B cell (primary cell): ENCODE measurements at regions not wholly inside any gene's neighbourhood (a gene's known extent, or its start where the extent isn't known, plus 50 kb on each side); places are given as distances from the start of the nearest gene placed in this dataset.

Experiments
- ATAC-seq: fragments of 200-7000 bp; cut with Tn5 transposase; one replicate; pipeline ENCODE4 v1.10.0; 2021; ENCODE audit warnings: low read depth, mild to moderate bottlenecking, moderate number of reproducible peaks, moderate library complexity
- CTCF ChIA-PET: fragments of 350-600 bp; sonication (Branson Sonifier 250); formaldehyde crosslinking; loops from one replicate; lab custom pipeline; 2021; ENCODE audit warnings: antibody characterized with exemption, inconsistent platforms; lab: Charles Lee
- POLR2A ChIA-PET: fragments of 350-600 bp; sonication (Branson Sonifier 250); formaldehyde crosslinking; loops from one replicate; lab custom pipeline; 2021; ENCODE audit warnings: antibody characterized with exemption; lab: Charles Lee
- DNase-seq: peaks from one replicate; pipeline ENCODE4 v3.0.0; 2013
- H2AFZ ChIP-seq: 2 replicates; pipeline ENCODE4 v1.6.1; 2012; ENCODE audit warnings: mild to moderate bottlenecking, low read depth, low read length; ENCODE audit not compliant: insufficient read depth, poor library complexity, severe bottlenecking
- H3K27ac ChIP-seq, 2 donors: 1 replicate in 1 of 2; 2 replicates in 1 of 2; pipeline ENCODE4 v1.5.1; 2012 to 2013; ENCODE audit warnings: low read length in 2 of 2, mild to moderate bottlenecking in 2 of 2, moderate library complexity in 1 of 2
- H3K27me3 ChIP-seq, 4 experiments: fragments of 200-600 bp in 1 of 4; sonication (generic) in 1 of 4; replicated peaks in 1 of 4; 1 replicate in 2 of 4; 2 replicates in 2 of 4; pipeline versions ENCODE4 v1.6.1 to v1.7.0; 2013 to 2016; ENCODE audit warnings: low read length in 3 of 4, mild to moderate bottlenecking in 2 of 4, mixed read lengths in 1 of 4, moderate library complexity in 1 of 4; ENCODE audit not compliant: insufficient read depth in 4 of 4, control insufficient read depth in 3 of 4; ENCODE audit errors: control extremely low read depth in 1 of 4
- H3K36me3 ChIP-seq, 2 experiments: replicated peaks in 1 of 2; 1 replicate in 1 of 2; 2 replicates in 1 of 2; pipeline versions ENCODE4 v1.6.1 to v1.7.1; 2013; ENCODE audit warnings: low read length in 1 of 2; ENCODE audit not compliant: insufficient read depth in 2 of 2, control insufficient read depth in 1 of 2; ENCODE audit errors: control extremely low read depth in 1 of 2, extremely low read depth in 1 of 2
- H3K4me1 ChIP-seq, 2 donors: fragments of 200-600 bp in 1 of 2; sonication (generic) in 1 of 2; 1 replicate in 1 of 2; 2 replicates in 1 of 2; pipeline versions ENCODE4 v1.5.1 to v1.6.1; 2013 to 2017; ENCODE audit warnings: low read length in 2 of 2; ENCODE audit not compliant: control insufficient read depth in 2 of 2, insufficient read depth in 2 of 2
- H3K4me2 ChIP-seq: replicated peaks from 2 replicates; pipeline ENCODE3; 2012; ENCODE audit warnings: mild to moderate bottlenecking, low read depth, low read length; ENCODE audit not compliant: poor library complexity, severe bottlenecking
- H3K4me3 ChIP-seq, 5 experiments: fragments of 200-600 bp in 1 of 5; sonication (generic) in 1 of 5; 1 replicate in 3 of 5; 2 replicates in 2 of 5; pipeline versions ENCODE4 v1.5.1 to v1.7.0; 2011 to 2016; ENCODE audit warnings: low read length in 4 of 5, mild to moderate bottlenecking in 4 of 5, low read depth in 2 of 5, control low read depth in 1 of 5, moderate library complexity in 1 of 5; ENCODE audit not compliant: insufficient read depth in 1 of 5; ENCODE audit errors: control extremely low read depth in 1 of 5, extremely low read depth in 1 of 5
- H3K79me2 ChIP-seq: fragments of 200-600 bp; sonication (generic); one replicate; pipeline ENCODE4 v1.6.0; 2016; ENCODE audit warnings: low read length; ENCODE audit not compliant: control insufficient read depth, insufficient read depth
- H3K9ac ChIP-seq: fragments of 200-600 bp; sonication (generic); 2 replicates; pipeline ENCODE4 v1.6.1; 2017; ENCODE audit warnings: mild to moderate bottlenecking, low read length, moderate library complexity
- H3K9me3 ChIP-seq, 3 donors: one replicate each; pipeline versions ENCODE4 v1.6.1 to v1.7.1; 2013; ENCODE audit warnings: low read length in 2 of 3; ENCODE audit not compliant: control insufficient read depth in 2 of 3, insufficient read depth in 1 of 3; ENCODE audit errors: control extremely low read depth in 1 of 3
- H4K20me1 ChIP-seq: 2 replicates; pipeline ENCODE4 v1.6.0; 2012; ENCODE audit warnings: mild to moderate bottlenecking, low read length; ENCODE audit not compliant: insufficient read depth, control insufficient read depth, poor library complexity, severe bottlenecking
- H3K27ac Mint-ChIP-seq: one replicate; pipeline ENCODE4 v1.8.0; 2021; ENCODE audit warnings: mixed read lengths
- H3K27me3 Mint-ChIP-seq: one replicate; pipeline ENCODE4 v1.8.0; 2021; ENCODE audit warnings: mixed read lengths
- H3K4me1 Mint-ChIP-seq: one replicate; pipeline ENCODE4 v1.8.0; 2021; ENCODE audit warnings: mixed read lengths
- H3K4me3 Mint-ChIP-seq: one replicate; pipeline ENCODE4 v1.8.0; 2021; ENCODE audit warnings: mixed read lengths
- H3K9me3 Mint-ChIP-seq: one replicate; pipeline ENCODE4 v1.8.0; 2022; ENCODE audit warnings: mixed read lengths; ENCODE audit not compliant: insufficient read depth
- EZH2 ChIP-seq: IDR thresholded peaks from 2 replicates; pipeline ENCODE4 v1.6.1; 2012; ENCODE audit warnings: borderline replicate concordance, low read depth, mild to moderate bottlenecking, moderate library complexity, low read length; ENCODE audit not compliant: insufficient read depth, poor library complexity, severe bottlenecking
- WGBS: methylation state at CpG from one replicate; pipeline ENCODE4 v1.1.5; 2013; ENCODE audit warnings: missing lambda C conversion rate; ENCODE audit not compliant: insufficient coverage; 5-methylcytosine and 5-hydroxymethylcytosine counted together
- intact Hi-C: fragments of 100-400 bp; cut with micrococcal nuclease; formaldehyde crosslinking; loops from one replicate; pipeline ENCODE4 v1.10.0; 2022
- TF ChIP-seq, protein P1 (sequence below): fragments of 200-600 bp; IDR thresholded peaks from one replicate; pipeline ENCODE4 v1.8.0; 2022; ENCODE audit warnings: antibody characterized with exemption, mild to moderate bottlenecking

DNA sequence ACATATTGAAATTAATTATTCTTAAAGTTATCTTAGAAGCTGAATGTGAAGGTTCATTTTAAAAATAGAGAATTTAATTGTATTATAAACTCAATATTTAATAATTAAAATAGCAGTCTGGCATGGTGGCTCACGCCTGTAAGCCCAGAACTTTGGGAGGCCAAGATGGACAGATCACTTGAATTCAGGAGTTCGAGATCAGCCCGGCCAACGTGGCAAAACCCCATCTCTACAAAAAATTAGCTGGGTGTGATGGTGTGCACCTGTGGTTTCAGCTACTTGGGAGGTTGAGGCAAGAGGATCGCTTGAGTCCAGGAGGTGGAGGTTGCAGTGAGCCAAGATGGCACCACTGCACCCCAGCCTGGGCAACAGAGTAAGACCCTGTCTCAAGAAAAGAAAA is 659.9 kb upstream of the AGA start:
- H3K27ac Mint-ChIP-seq, result no peak overlapping the region
- Histone ChIP-seq H3K9me3 (no peaks in the 10 kb centered on the region), H3K79me2 (no peaks in the 10 kb centered on the region), H2AFZ (no peak overlapping the region), H4K20me1 (no peaks in the 10 kb centered on the region), H3K9ac (no peak overlapping the region), H3K4me3 (no peak overlapping the region), H3K4me2 (no peak overlapping the region), H3K27ac (no peak overlapping the region), H3K27me3 (no peaks in the 10 kb centered on the region), H3K36me3 (no peaks in the 10 kb centered on the region), H3K4me1 (no peaks in the 10 kb centered on the region)
- no peaks in the 10 kb centered on the region for H3K9me3 Mint-ChIP-seq
- H3K4me3 Mint-ChIP-seq, result no peak overlapping the region
- WGBS, result no CpG with 5 or more reads among the region's 5 CpGs
- TF ChIP-seq, protein P1, sequence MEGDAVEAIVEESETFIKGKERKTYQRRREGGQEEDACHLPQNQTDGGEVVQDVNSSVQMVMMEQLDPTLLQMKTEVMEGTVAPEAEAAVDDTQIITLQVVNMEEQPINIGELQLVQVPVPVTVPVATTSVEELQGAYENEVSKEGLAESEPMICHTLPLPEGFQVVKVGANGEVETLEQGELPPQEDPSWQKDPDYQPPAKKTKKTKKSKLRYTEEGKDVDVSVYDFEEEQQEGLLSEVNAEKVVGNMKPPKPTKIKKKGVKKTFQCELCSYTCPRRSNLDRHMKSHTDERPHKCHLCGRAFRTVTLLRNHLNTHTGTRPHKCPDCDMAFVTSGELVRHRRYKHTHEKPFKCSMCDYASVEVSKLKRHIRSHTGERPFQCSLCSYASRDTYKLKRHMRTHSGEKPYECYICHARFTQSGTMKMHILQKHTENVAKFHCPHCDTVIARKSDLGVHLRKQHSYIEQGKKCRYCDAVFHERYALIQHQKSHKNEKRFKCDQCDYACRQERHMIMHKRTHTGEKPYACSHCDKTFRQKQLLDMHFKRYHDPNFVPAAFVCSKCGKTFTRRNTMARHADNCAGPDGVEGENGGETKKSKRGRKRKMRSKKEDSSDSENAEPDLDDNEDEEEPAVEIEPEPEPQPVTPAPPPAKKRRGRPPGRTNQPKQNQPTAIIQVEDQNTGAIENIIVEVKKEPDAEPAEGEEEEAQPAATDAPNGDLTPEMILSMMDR, result no peak
- no peak for TF ChIP-seq EZH2
- intact Hi-C loops, result no loop called here
- CTCF ChIA-PET, result no interaction called here
- H3K27me3 Mint-ChIP-seq, result no peaks in the 10 kb centered on the region
- no peak for ATAC-seq
- DNase-seq, result no peak
- H3K4me1 Mint-ChIP-seq, result no peaks in the 10 kb centered on the region
- POLR2A ChIA-PET, result no interaction called here

DNA sequence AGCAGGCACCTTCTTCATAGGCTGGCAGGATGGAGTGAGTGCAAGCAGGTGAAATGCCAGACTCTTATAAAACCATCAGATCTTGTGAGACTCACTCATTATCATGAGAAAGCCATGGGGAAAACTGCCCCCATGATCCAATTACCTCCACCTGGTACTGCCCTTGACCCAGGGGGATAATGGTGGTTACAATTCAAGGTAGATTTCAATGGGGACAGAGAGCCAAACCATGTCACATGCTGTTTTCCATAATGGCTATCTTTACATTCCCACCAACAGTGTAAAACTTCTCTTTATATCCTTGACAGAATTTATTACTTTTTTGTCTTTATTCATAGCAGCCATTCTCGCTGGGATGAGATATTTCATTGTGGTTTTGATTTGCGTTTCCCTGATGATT is 663.0 kb upstream of the AGA start:
- TF ChIP-seq, protein P1, result no peak
- TF ChIP-seq EZH2, result no peak
- no peak overlapping the region for H3K4me3 Mint-ChIP-seq
- H4K20me1 ChIP-seq, result no peaks in the 10 kb centered on the region
- no CpG with 5 or more reads among the region's 2 CpGs for WGBS
- no peak overlapping the region for H3K9ac ChIP-seq
- H3K27me3 ChIP-seq, result no peaks in the 10 kb centered on the region
- H3K9me3 Mint-ChIP-seq, result no peaks in the 10 kb centered on the region
- no peaks in the 10 kb centered on the region for H3K36me3 ChIP-seq
- no peaks in the 10 kb centered on the region for H3K79me2 ChIP-seq
- H3K4me2 ChIP-seq, result no peak overlapping the region
- H3K27me3 Mint-ChIP-seq, result no peaks in the 10 kb centered on the region
- no peak for ATAC-seq
- ChIA-PET CTCF (no interaction called here), POLR2A (no interaction called here)
- intact Hi-C loops, result no loop called here
- no peak overlapping the region for H3K27ac Mint-ChIP-seq
- no peaks in the 10 kb centered on the region for H3K4me1 Mint-ChIP-seq
- H3K4me3 ChIP-seq, result no peak overlapping the region
- H3K9me3 ChIP-seq, result no peaks in the 10 kb centered on the region
- H3K4me1 ChIP-seq, result no peaks in the 10 kb centered on the region
- no peak for DNase-seq
- no peak overlapping the region for H2AFZ ChIP-seq
- no peak overlapping the region for H3K27ac ChIP-seq
